ENCODE measurements at regions not wholly inside any gene's neighbourhood (a gene's known extent, or its start where the extent isn't known, plus 50 kb on each side); places are given as distances from the start of the nearest gene placed in this dataset.

DNA sequence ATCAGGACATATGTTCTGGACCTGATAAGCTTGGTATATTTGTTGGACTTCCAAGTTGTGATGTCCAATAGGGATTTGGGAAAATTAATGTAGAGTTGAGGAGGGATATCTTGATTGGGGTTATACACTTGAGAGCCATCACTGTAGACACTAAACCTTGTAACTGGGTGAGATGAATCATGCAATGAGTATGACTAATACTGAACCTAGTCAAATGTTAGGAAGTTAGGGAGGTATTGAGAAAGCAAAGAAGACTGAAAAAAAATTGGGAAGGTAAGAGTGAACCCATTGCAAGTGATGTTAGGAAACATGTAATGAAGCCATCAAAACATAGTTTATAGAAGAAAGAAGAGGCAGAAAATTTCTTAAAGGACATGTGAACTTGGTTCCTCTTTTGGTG lies 668.4 kb upstream of the CDH9 start:
- no peaks in the 10 kb centered on the region for H3K9me3 Mint-ChIP-seq
- no peak for TF ChIP-seq EZH2phosphoT487 (IDR thresholded peaks at IDR 0.05; ENCODE audit: unreplicated experiment)
- TF ChIP-seq, protein P1, sequence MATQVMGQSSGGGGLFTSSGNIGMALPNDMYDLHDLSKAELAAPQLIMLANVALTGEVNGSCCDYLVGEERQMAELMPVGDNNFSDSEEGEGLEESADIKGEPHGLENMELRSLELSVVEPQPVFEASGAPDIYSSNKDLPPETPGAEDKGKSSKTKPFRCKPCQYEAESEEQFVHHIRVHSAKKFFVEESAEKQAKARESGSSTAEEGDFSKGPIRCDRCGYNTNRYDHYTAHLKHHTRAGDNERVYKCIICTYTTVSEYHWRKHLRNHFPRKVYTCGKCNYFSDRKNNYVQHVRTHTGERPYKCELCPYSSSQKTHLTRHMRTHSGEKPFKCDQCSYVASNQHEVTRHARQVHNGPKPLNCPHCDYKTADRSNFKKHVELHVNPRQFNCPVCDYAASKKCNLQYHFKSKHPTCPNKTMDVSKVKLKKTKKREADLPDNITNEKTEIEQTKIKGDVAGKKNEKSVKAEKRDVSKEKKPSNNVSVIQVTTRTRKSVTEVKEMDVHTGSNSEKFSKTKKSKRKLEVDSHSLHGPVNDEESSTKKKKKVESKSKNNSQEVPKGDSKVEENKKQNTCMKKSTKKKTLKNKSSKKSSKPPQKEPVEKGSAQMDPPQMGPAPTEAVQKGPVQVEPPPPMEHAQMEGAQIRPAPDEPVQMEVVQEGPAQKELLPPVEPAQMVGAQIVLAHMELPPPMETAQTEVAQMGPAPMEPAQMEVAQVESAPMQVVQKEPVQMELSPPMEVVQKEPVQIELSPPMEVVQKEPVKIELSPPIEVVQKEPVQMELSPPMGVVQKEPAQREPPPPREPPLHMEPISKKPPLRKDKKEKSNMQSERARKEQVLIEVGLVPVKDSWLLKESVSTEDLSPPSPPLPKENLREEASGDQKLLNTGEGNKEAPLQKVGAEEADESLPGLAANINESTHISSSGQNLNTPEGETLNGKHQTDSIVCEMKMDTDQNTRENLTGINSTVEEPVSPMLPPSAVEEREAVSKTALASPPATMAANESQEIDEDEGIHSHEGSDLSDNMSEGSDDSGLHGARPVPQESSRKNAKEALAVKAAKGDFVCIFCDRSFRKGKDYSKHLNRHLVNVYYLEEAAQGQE (IDR thresholded peaks at IDR 0.05; ENCODE audit: unreplicated experiment) = no peak
- no peak for TF ChIP-seq CREB1 (CRISPR knock-in tag; IDR thresholded peaks at IDR 0.05; ENCODE audit: low read depth)
- TF ChIP-seq POLR2AphosphoS5 (IDR thresholded peaks at IDR 0.05; ENCODE audit: low read depth) = no peak
- TF ChIP-seq ZNF114 (CRISPR knock-in tag; IDR thresholded peaks at IDR 0.05) = no peak
- TF ChIP-seq, protein P2, sequence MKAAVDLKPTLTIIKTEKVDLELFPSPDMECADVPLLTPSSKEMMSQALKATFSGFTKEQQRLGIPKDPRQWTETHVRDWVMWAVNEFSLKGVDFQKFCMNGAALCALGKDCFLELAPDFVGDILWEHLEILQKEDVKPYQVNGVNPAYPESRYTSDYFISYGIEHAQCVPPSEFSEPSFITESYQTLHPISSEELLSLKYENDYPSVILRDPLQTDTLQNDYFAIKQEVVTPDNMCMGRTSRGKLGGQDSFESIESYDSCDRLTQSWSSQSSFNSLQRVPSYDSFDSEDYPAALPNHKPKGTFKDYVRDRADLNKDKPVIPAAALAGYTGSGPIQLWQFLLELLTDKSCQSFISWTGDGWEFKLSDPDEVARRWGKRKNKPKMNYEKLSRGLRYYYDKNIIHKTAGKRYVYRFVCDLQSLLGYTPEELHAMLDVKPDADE (IDR thresholded peaks at IDR 0.05) = no peak
- TF ChIP-seq, protein P3, sequence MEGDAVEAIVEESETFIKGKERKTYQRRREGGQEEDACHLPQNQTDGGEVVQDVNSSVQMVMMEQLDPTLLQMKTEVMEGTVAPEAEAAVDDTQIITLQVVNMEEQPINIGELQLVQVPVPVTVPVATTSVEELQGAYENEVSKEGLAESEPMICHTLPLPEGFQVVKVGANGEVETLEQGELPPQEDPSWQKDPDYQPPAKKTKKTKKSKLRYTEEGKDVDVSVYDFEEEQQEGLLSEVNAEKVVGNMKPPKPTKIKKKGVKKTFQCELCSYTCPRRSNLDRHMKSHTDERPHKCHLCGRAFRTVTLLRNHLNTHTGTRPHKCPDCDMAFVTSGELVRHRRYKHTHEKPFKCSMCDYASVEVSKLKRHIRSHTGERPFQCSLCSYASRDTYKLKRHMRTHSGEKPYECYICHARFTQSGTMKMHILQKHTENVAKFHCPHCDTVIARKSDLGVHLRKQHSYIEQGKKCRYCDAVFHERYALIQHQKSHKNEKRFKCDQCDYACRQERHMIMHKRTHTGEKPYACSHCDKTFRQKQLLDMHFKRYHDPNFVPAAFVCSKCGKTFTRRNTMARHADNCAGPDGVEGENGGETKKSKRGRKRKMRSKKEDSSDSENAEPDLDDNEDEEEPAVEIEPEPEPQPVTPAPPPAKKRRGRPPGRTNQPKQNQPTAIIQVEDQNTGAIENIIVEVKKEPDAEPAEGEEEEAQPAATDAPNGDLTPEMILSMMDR (conservative IDR thresholded peaks at IDR 0.05; ENCODE audit: low read depth in 2 of 2) = no peak
- TF ChIP-seq NANOG (IDR thresholded peaks at IDR 0.05; ENCODE audit: borderline replicate concordance) = no peak
- TF ChIP-seq, protein P4, sequence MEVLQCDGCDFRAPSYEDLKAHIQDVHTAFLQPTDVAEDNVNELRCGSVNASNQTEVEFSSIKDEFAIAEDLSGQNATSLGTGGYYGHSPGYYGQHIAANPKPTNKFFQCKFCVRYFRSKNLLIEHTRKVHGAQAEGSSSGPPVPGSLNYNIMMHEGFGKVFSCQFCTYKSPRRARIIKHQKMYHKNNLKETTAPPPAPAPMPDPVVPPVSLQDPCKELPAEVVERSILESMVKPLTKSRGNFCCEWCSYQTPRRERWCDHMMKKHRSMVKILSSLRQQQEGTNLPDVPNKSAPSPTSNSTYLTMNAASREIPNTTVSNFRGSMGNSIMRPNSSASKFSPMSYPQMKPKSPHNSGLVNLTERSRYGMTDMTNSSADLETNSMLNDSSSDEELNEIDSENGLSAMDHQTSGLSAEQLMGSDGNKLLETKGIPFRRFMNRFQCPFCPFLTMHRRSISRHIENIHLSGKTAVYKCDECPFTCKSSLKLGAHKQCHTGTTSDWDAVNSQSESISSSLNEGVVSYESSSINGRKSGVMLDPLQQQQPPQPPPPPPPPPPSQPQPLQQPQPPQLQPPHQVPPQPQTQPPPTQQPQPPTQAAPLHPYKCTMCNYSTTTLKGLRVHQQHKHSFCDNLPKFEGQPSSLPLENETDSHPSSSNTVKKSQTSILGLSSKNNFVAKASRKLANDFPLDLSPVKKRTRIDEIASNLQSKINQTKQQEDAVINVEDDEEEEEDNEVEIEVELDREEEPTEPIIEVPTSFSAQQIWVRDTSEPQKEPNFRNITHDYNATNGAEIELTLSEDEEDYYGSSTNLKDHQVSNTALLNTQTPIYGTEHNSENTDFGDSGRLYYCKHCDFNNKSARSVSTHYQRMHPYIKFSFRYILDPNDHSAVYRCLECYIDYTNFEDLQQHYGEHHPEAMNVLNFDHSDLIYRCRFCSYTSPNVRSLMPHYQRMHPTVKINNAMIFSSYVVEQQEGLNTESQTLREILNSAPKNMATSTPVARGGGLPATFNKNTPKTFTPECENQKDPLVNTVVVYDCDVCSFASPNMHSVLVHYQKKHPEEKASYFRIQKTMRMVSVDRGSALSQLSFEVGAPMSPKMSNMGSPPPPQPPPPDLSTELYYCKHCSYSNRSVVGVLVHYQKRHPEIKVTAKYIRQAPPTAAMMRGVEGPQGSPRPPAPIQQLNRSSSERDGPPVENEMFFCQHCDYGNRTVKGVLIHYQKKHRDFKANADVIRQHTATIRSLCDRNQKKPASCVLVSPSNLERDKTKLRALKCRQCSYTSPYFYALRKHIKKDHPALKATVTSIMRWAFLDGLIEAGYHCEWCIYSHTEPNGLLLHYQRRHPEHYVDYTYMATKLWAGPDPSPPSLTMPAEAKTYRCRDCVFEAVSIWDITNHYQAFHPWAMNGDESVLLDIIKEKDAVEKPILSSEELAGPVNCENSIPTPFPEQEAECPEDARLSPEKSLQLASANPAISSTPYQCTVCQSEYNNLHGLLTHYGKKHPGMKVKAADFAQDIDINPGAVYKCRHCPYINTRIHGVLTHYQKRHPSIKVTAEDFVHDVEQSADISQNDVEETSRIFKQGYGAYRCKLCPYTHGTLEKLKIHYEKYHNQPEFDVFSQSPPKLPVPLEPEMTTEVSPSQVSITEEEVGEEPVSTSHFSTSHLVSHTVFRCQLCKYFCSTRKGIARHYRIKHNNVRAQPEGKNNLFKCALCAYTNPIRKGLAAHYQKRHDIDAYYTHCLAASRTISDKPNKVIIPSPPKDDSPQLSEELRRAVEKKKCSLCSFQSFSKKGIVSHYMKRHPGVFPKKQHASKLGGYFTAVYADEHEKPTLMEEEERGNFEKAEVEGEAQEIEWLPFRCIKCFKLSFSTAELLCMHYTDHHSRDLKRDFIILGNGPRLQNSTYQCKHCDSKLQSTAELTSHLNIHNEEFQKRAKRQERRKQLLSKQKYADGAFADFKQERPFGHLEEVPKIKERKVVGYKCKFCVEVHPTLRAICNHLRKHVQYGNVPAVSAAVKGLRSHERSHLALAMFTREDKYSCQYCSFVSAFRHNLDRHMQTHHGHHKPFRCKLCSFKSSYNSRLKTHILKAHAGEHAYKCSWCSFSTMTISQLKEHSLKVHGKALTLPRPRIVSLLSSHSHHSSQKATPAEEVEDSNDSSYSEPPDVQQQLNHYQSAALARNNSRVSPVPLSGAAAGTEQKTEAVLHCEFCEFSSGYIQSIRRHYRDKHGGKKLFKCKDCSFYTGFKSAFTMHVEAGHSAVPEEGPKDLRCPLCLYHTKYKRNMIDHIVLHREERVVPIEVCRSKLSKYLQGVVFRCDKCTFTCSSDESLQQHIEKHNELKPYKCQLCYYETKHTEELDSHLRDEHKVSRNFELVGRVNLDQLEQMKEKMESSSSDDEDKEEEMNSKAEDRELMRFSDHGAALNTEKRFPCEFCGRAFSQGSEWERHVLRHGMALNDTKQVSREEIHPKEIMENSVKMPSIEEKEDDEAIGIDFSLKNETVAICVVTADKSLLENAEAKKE (CRISPR knock-in tag; IDR thresholded peaks at IDR 0.05) = no peak
- TF ChIP-seq STAT1 (IDR thresholded peaks at IDR 0.05; ENCODE audit: unreplicated experiment) = no peak
- no peak for TF ChIP-seq EZH2 (IDR thresholded peaks at IDR 0.05; ENCODE audit: low read depth, unreplicated experiment)
- TF ChIP-seq JUNB (IDR thresholded peaks at IDR 0.05; ENCODE audit: unreplicated experiment) = no peak
- TF ChIP-seq ZNF331 (CRISPR knock-in tag; IDR thresholded peaks at IDR 0.05; ENCODE audit: low read depth) = no peak
- no peaks in the 10 kb centered on the region for H3K36me3 ChIP-seq (ENCODE audit: insufficient read depth)
- H3K4me3 ChIP-seq = no peak overlapping the region
- no peaks in the 10 kb centered on the region for H4K20me1 ChIP-seq (replicated peaks; ENCODE audit: insufficient read depth)
- H3K79me2 ChIP-seq (replicated peaks; ENCODE audit: insufficient read depth) = no peaks in the 10 kb centered on the region
- peaks cover 14% of the 10 kb centered on the region for H3K4me1 Mint-ChIP-seq
- no peak overlapping the region for H3K4me3 Mint-ChIP-seq
- H2AFZ ChIP-seq = no peak overlapping the region
- no peaks in the 10 kb centered on the region for H3F3A ChIP-seq (replicated peaks; ENCODE audit: low read depth)
- H3K4me2 ChIP-seq = no peak overlapping the region
- DNase-seq (ENCODE audit: low spot score) (no peak), ATAC-seq (no peak)
- H3K27ac Mint-ChIP-seq = no peak overlapping the region
- no peaks in the 10 kb centered on the region for H3K27me3 Mint-ChIP-seq (ENCODE audit: insufficient read depth, low read depth, poor library complexity)
- H3K36me3 Mint-ChIP-seq (ENCODE audit: low read depth) = no peaks in the 10 kb centered on the region
- H3K9me2 ChIP-seq (ENCODE audit: insufficient read depth) = 0 out of 2 replicates have a peak, but pooled peaks cover 7% of the 10 kb centered on the region
- no peaks in the 10 kb centered on the region; the same call in 1 of the 2 replicates for H3K4me1 ChIP-seq (ENCODE audit: insufficient read depth)
- H3K27me3 ChIP-seq (ENCODE audit: insufficient read depth) = no peaks in the 10 kb centered on the region
- H3K27ac ChIP-seq (ENCODE audit: low read depth) = no peak overlapping the region

Measured in GM23338 (cell line).